Gastroesophageal sphincter (tissue), 4 donors: ENCODE measurements at regions not wholly inside any gene's neighbourhood (a gene's known extent, or its start where the extent isn't known, plus 50 kb on each side); places are given as distances from the start of the nearest gene placed in this dataset.

Experiments used
- ATAC-seq: fragments of 150-250 bp; one replicate; pipeline ENCODE4 v1.9.1; 2016; ENCODE audit warnings: mild to moderate bottlenecking, moderate library complexity
- H3K27ac ChIP-seq, 4 donors: fragments of 200-600 bp; sonication (generic) in 3 of 4; 1 replicate in 3 of 4; 2 replicates in 1 of 4; pipeline ENCODE4 v1.5.1; 2016 to 2019
- H3K27me3 ChIP-seq: fragments of 200-600 bp; sonication (generic); one replicate; pipeline ENCODE4 v1.5.1; 2019
- H3K36me3 ChIP-seq, 2 donors: fragments of 200-600 bp; sonication (generic); one replicate each; pipeline ENCODE4 v1.5.1; 2019; ENCODE audit warnings: control low read depth in 1 of 2
- H3K4me1 ChIP-seq, 3 donors: fragments of 200-600 bp; sonication (generic); 1 replicate in 2 of 3; 2 replicates in 1 of 3; pipeline ENCODE4 v1.5.1; 2016 to 2019; ENCODE audit warnings: control low read depth in 2 of 3
- H3K4me3 ChIP-seq, 2 donors: fragments of 200-600 bp; sonication (generic); one replicate each; pipeline ENCODE4 v1.5.1; 2019; ENCODE audit warnings: mild to moderate bottlenecking in 1 of 2, moderate library complexity in 1 of 2
- H3K9me3 ChIP-seq, 3 donors: fragments of 200-600 bp; sonication (generic); one replicate each; pipeline ENCODE4 v1.5.1; 2017 to 2019; ENCODE audit warnings: control low read depth in 2 of 3
- EP300 ChIP-seq: sonication (generic); formaldehyde crosslinking; IDR thresholded peaks from one replicate; pipeline ENCODE4 v1.6.1; 2017; ENCODE audit warnings: antibody characterized with exemption, mild to moderate bottlenecking
- POLR2A ChIP-seq, 2 donors: fragments of 450-650 bp; IDR thresholded peaks; one replicate each; pipeline ENCODE4 v1.6.1; 2017; ENCODE audit warnings: antibody characterized with exemption in 2 of 2, mild to moderate bottlenecking in 2 of 2, moderate library complexity in 1 of 2
- POLR2AphosphoS5 ChIP-seq: sonication (generic); formaldehyde crosslinking; IDR thresholded peaks from one replicate; pipeline ENCODE4 v1.6.1; 2017; ENCODE audit warnings: antibody characterized with exemption
- WGBS, 2 donors: methylation state at CpG; one replicate each; pipeline ENCODE4 v1.1.5; 2018; ENCODE audit warnings: low coverage in 1 of 2; 5-methylcytosine and 5-hydroxymethylcytosine counted together
- TF ChIP-seq, protein P1 (sequence below), 4 experiments: fragments of 200-600 bp in 2 of 4; fragments of 450-650 bp in 2 of 4; sonication (generic) in 1 of 4; IDR thresholded peaks; one replicate each; pipeline ENCODE4 v1.5.1; 2017 to 2019; ENCODE audit warnings: antibody characterized with exemption in 4 of 4, mild to moderate bottlenecking in 2 of 4, moderate library complexity in 2 of 4

DNA sequence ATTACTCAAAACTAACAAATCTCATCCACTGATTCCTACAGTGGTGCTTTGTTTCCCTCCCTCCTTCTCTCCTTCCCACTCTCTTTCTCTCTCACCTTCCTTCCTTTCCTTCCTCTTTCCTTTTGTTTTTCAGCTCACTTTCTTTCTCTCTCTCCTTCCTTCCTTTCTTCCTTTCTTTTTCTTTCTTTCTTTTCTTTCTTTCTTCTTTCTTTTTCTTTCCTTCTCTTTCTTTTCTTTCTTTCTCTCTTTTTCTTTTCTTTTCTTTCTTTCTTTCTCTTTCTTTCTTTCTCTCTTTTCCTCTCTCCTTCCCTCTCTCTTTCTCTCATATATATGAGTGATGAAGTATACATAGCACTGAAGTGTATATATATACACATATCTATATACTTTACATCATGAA is 241.4 kb downstream of the CENPW start:
- Histone ChIP-seq H3K9me3 (no peaks in the 10 kb centered on the region), H3K27me3 (no peaks in the 10 kb centered on the region), H3K4me1 (no peaks in the 10 kb centered on the region), H3K27ac (no peak overlapping the region), H3K36me3 (no peaks in the 10 kb centered on the region), H3K4me3 (no peak overlapping the region)
- no peak for TF ChIP-seq POLR2AphosphoS5
- no peak for TF ChIP-seq POLR2A (IDR thresholded peaks at IDR 0.05)
- TF ChIP-seq EP300 = no peak
- TF ChIP-seq, protein P1, sequence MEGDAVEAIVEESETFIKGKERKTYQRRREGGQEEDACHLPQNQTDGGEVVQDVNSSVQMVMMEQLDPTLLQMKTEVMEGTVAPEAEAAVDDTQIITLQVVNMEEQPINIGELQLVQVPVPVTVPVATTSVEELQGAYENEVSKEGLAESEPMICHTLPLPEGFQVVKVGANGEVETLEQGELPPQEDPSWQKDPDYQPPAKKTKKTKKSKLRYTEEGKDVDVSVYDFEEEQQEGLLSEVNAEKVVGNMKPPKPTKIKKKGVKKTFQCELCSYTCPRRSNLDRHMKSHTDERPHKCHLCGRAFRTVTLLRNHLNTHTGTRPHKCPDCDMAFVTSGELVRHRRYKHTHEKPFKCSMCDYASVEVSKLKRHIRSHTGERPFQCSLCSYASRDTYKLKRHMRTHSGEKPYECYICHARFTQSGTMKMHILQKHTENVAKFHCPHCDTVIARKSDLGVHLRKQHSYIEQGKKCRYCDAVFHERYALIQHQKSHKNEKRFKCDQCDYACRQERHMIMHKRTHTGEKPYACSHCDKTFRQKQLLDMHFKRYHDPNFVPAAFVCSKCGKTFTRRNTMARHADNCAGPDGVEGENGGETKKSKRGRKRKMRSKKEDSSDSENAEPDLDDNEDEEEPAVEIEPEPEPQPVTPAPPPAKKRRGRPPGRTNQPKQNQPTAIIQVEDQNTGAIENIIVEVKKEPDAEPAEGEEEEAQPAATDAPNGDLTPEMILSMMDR (IDR thresholded peaks at IDR 0.05) = no peak
- no peak for ATAC-seq

DNA sequence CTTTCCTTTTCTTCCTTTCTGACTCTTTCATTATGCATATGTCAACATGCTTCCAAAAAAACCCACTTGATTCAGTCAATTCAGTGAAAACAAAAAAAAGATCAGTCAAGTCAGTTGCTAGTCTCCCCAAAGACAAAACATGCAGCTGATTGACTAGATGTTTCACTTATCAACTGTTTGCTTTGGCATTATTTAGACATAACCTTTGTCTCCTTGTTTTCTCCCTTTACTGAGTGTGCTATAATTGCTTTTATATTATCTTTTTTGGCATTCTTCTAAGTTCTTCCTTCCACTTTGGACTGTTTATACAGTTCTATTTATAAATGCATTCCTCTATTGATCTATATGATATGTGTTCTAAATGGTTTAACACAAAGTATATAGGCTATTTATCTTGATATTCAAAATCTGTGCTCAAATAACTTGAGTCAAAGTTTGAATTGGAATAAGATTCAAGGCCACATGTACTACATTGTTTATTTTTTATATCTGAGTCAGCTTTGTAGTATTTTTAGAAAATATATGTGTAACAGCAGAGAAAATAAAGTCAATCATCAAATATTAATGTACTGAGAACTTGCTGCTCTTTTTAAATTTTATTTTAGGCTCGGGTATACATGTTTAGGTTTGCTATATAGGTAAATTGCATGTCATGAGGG is 260.5 kb downstream of the CENPW start:
- ATAC-seq = no peak
- 59 to 68% methylated on average over 1 of the region's 1 CpG for WGBS, 2 donors
- Histone ChIP-seq H3K4me1 (no peaks in the 10 kb centered on the region), H3K27me3 (no peaks in the 10 kb centered on the region), H3K36me3 (no peaks in the 10 kb centered on the region), H3K4me3 (no peak overlapping the region), H3K27ac (no peak overlapping the region), H3K9me3 (no peaks in the 10 kb centered on the region)
- TF ChIP-seq POLR2A (IDR thresholded peaks at IDR 0.05) (no peak), POLR2AphosphoS5 (no peak), EP300 (no peak)
- TF ChIP-seq, protein P1 (IDR thresholded peaks at IDR 0.05) = no peak

DNA sequence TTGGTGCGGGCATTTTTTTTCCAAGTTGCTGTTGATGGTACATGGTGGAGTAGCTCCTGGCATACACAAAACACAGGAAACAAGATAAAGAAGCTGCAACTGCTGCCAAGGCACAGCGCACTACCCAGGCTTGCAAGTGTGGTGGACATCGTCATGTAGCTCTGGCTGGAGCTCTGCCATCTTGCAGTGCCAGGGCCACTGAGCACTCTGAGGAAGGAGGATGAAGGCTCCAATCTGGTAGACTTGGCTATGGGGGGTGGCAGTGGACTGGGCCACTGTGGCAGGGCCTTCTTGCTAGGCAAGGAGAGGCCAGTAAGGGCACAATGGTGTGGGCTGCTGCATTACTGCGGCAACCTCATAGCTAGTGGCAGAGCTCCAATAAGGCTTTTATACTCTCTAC is 263.5 kb downstream of the CENPW start:
- TF ChIP-seq EP300 (no peak), POLR2A (IDR thresholded peaks at IDR 0.05) (no peak), POLR2AphosphoS5 (no peak)
- TF ChIP-seq, protein P1 (IDR thresholded peaks at IDR 0.05) = no peak
- H3K36me3 ChIP-seq = no peaks in the 10 kb centered on the region
- WGBS, 2 donors = 100% methylated on average over 1 of the region's 4 CpGs; no CpG with 5 or more reads in 1 of the 2 donors
- no peak overlapping the region for H3K27ac ChIP-seq
- no peaks in the 10 kb centered on the region for H3K4me1 ChIP-seq
- no peaks in the 10 kb centered on the region for H3K27me3 ChIP-seq
- H3K4me3 ChIP-seq = no peak overlapping the region
- H3K9me3 ChIP-seq = no peaks in the 10 kb centered on the region
- ATAC-seq = no peak

DNA sequence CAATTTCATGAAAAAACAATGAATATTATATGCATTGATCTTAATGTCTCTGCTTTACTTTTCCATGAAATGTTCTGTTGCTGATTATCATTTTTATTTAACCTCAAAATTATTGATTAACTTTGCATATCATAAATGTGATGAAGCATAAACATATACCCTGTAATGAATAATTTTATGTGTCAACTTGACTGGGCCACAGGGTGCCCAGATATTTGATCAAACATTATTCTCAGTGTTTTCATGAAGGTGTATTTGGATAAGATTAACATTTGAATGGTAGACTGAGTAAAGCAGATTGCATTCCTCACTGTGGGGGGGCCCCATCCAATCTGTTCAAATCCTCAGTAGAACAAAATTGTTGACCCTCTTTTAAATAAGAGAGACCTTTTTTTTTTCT is 265.2 kb downstream of the CENPW start:
- H3K36me3 ChIP-seq = no peaks in the 10 kb centered on the region
- H3K27me3 ChIP-seq = no peaks in the 10 kb centered on the region
- H3K4me3 ChIP-seq = no peak overlapping the region
- no peaks in the 10 kb centered on the region for H3K9me3 ChIP-seq
- H3K27ac ChIP-seq = no peak overlapping the region
- TF ChIP-seq, protein P1 (IDR thresholded peaks at IDR 0.05) = no peak
- TF ChIP-seq POLR2A (IDR thresholded peaks at IDR 0.05) (no peak), POLR2AphosphoS5 (no peak)
- no peaks in the 10 kb centered on the region for H3K4me1 ChIP-seq
- no peak for ATAC-seq

DNA sequence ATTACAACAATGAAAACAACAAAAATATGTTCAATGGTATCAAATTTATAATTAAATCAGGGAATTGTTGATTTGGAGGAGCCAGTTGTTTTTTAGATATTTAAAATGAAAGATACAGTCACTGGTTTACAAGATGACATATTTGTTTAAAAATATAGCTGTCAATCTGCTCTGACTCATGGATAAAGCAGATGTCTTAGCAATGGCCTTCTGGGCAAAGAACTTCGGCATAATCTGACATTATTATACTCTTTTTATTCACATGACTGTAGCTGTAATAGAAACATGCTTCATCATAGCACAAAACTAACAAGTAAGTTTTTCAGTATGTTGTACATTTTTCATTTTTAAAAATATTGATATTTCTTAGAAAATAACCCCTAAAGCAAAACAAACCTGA is 267.4 kb downstream of the CENPW start:
- Histone ChIP-seq H3K4me3 (no peak overlapping the region), H3K36me3 (no peaks in the 10 kb centered on the region), H3K9me3 (no peaks in the 10 kb centered on the region), H3K4me1 (no peaks in the 10 kb centered on the region), H3K27ac (no peak overlapping the region), H3K27me3 (no peaks in the 10 kb centered on the region)
- ATAC-seq = no peak
- WGBS, 2 donors = 63 to 73% methylated on average over 1 of the region's 1 CpG
- TF ChIP-seq, protein P1 (IDR thresholded peaks at IDR 0.05) = no peak
- no peak for TF ChIP-seq POLR2AphosphoS5
- TF ChIP-seq EP300 = no peak
- no peak for TF ChIP-seq POLR2A (IDR thresholded peaks at IDR 0.05)
